ENCODE measurements at regions not wholly inside any gene's neighbourhood (a gene's known extent, or its start where the extent isn't known, plus 50 kb on each side); places are given as distances from the start of the nearest gene placed in this dataset.

DNA sequence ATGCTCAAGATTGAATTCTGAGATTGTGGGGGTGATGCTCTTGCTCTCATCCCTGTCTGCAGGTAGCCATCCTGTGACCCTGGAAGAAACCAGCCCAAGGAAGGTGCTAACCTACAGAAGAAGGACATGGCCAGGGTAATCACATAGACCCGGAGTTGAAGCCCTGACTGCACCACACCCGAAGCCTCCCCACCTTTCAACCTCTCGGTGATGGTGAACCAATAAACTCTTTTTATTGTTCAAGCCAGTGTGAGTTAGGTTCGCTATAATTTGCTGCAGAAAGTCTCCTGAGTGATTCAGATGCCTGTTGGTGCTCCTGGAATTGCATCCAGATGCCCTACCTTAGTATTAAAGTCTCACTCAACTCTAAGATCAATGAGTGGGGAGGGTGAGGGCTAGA lies 163.6 kb downstream of the PLPP3 start:
- no peak for TF ChIP-seq EZH2phosphoT487 (IDR thresholded peaks at IDR 0.05; ENCODE audit: insufficient read depth, low read depth)
- no peak for TF ChIP-seq EZH2 (IDR thresholded peaks at IDR 0.05; ENCODE audit: insufficient read depth, poor library complexity, severe bottlenecking)
